SK-N-DZ (cell line): ENCODE measurements at regions not wholly inside any gene's neighbourhood (a gene's known extent, or its start where the extent isn't known, plus 50 kb on each side); places are given as distances from the start of the nearest gene placed in this dataset.

Source experiments
- DNase-seq: peaks from one replicate; pipeline ENCODE4 v3.0.0-alpha.2; 2015; ENCODE audit warnings: low spot score

DNA sequence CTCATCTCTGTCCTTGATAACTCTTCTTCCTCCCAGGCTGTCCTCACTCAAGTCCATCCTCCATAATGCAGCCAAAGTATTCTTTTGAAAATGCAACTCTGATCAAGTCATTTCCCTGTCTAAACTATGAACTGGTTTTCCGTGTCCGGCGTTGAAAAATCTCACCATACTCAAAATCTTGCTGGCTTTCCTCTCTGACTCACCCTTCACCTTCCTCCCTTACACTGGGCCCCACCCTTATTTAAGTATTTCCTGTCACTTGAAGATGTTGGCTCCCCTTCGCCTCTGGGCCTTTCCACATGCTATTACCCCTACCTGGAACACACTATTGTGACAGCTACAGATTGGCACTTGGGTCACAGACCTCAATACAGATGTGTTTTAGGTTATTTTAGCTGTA, 515.6 kb downstream of the INHBA start:
- no peak for DNase-seq

DNA sequence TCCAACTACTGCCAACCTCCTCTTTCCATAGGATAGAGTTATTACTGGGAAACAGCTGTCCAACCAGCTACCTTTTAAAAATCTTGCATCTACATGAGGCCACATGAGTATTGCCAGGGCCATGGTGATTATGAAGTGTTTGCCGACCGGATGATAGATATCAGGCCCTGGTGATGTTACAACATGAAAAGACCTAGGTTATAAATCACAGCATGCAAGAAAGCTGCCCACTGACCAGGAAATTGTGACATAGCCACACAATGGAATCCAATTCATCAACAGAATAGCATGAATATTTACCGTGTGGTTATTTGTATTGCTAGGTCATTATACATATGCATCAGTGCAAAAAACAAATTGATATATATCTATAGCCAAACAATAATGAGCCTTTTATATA, 517.0 kb downstream of the INHBA start:
- no peak for DNase-seq

DNA sequence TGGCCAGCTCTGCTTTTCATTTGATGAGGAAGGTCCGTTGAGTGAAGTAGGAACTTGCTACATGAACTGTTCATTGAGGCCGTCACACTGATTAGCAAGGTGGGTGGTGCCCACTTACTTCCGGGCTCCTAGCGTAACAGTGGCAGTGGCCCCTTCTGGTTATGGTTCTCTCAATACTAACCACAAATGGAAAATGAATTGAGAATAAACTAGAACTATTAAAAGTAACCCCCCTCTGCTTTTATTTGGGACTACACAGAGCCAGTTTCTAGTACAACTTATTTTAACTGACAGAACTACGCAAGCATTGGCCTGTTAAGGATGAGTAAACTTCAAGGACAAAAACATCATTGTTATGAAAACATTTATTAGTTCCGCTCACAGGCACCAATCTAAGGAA, 519.1 kb downstream of the INHBA start:
- no peak for DNase-seq

DNA sequence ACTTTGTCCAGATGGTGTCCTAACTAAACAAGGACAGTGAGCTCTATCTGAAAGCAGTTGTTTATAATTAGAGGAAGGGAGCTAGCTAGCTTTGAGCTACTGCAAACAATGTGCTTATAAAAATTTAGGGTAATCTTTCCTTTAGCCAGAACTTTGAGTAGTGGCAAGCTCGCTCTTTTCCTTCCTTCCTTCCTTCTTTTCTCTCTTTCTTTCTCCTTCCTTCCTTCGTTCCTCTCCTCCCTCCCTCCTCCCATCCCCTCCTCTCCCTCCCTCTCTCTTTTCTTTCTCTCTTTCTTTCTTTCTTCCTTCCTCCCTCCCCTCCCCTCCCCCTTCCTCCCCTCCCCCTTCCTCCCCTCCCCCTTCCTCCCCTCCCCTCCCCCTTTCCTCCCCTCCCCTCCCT, 520.1 kb downstream of the INHBA start:
- no peak for DNase-seq

DNA sequence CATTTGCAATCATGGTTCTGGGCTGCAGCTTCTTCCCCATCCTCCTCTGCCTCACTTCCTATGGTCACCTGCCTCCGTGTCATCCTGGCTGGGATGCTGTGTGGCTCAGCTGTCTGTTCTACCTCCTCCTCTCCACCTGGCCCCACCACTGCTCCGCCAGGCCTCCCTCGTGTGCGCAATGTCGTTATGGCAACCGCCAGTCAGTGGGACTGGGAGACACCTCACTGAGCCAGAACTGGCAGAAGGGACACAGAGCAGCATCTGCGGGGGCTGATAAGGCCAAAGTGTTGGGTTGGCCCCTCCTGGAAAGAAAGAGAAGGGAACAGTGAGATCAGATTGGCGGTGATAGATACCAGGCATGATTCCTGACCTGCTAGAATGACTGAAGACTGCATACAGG, 527.5 kb downstream of the INHBA start:
- peak; percentile 96 for DNase-seq

DNA sequence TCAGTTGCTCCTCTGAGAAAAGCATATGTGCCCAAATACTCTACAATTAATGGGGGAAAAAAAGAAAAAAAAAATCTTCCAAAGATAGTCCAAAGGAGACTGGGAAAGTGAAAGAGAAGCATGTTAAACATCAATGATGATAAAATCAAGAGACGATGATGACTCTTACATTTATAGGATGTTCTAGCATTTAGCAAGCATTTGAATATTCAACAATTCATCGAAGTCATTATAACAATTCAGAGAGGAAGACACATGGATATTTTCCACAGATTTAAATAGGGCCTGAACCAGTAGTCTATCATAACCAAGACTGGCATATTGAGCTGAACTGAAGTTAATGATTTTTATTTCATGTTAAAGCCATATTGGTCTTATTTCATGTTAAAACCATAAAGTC, 528.4 kb downstream of the INHBA start:
- DNase-seq = no peak

DNA sequence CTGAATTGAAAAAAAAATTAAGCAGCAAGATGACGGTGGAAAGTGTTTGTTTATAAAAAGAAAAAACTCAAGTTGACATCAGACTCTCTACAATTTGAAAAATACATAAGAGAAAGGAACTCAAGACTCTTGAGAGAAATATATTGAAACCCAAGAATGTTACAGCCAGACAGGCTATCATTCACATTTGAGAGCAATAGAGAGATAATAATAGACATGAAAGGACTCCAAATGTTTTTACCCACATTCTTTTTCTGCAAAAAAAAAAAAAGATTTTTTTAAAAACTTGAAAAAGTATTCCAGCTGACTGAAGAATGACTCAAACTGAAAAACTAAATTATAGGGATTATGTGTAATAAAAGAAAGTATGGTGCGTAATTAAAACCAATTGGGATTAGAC, 532.4 kb downstream of the INHBA start:
- no peak for DNase-seq

DNA sequence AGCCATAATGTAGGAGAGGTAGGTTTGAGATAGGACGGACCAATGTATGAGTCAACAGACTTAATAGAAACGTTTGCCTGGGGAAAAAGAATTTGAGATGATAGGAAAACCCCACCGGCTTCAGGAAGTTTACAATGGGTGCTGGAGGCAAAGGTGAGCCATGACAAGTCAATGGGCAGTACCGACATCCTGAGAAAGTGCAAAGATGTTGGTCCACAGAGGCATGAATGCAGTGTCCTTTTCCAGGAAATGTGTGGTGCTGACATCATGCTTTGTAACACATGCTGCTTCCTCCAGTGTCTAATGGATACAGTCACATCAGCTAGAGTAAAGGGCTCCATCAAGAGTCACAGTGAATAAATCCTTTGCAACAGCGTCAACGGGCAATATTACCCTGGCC, 533.6 kb downstream of the INHBA start:
- no peak for DNase-seq

DNA sequence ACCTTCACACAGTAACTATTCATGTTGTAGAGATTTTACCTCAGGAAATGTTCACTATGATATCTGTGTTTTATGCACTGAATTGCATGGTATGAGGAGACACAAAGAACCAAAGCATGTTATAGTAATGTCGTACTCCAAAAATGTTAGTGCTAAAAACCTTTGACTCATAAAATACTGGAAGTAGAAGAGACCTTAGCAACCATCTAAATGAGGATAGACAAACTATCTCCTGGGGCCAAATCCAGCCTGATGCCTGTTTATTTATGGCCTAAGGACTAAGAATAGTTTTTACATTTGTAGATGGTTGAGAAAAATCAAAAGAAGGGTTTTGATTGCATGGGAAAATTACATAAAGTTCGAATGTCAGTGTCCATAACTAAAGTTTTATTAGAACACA, 535.1 kb downstream of the INHBA start:
- no peak for DNase-seq

DNA sequence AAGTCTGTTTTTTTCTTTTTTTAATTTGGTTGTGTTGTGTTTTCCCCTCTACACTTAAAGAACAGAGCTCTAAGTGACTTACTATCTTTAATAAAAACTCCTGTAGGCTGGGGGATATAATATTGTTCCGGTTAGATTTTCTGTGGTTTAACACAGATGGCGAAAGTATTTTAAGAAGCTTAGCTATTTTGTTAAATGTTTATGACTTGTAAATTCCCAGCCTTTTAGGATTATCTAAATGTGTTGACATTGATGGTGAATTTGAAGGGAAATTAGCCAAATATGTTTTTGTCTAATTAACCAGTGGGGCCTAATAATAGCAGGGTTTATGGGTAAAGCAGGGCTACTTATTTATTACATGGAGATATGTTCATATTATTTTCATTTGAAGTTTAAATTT, 538.5 kb downstream of the INHBA start:
- no peak for DNase-seq

DNA sequence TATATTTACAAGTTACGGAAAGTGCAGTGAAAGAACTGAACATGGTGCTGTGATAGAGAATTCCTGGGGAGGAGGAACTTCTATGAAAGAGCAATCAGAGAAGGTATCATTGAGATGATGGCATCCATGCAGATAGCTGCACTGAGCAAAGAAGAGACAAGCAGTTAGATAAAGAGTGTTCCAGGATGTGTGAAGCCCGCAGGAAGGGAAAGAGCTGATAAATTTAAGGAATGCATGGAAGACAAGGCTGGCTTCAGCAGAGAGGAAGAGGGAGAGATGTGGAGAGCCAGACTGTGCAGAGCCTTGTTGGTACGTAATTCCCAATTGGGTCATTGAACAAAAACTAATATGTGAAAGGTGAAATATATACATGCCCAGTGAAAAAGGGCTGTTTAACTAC, 538.9 kb downstream of the INHBA start:
- no peak for DNase-seq

DNA sequence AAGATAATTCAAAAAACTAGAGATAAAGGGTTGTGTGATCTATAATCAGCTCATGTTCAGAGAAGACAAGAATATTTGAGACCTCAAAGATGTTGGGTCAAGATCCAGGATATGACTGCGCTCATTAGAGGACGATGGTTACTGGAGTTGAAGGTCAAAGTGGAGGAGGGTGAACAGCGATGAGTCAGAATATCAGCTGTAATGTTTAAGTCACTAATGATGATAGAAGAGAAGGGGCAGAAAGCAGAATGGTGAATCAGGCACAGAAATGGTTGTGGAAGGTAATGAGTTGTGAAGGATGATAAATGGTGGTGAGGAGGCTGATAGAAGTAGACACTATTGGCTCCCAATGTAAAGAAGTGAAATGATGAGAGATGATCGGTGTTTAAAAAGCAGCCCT, 540.3 kb downstream of the INHBA start:
- DNase-seq = no peak

DNA sequence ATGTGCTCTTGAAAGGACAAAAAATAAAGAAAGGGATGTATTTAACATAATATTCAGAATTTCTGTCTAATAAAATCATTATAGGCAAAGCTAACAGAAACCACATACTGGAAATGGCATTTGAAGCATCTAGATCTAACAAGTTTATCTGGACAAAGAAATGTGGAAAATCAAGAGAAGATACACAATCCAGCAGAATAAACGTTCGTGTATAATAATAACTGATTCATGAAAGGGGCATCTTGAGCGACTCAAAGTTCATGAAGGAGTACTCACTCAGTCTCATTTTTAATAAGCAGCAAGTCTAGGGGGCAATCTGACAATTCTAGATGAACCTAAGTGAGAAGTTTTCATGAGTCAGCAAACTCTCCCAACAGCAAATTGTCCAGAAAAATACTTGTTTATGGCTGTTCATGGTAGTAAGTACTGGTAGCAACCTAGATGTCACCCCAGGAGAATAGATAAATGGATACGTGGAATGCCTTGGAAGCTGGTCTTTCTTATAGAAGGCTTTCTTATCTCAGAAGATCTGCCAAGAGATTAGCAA, 541.8 kb downstream of the INHBA start:
- no peak for DNase-seq

DNA sequence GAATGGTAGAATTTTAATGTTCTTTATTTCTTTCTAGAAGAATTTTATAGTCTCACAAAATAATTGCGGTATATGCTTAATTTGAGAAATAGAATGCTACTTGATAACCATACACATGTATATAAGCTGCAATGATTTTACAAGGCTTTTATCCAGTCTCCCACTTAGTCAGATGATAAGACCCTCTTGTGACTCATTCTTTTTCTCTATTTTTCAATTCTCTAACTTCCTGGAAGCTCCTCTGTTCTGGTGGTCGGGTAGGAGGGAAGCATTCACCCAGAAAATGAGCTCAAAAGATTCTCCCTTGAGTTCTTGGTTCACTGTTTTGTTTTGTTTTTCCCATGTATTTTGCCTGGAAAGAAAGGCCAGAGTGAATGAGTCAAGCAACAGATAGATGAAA, 546.6 kb downstream of the INHBA start:
- DNase-seq = no peak

DNA sequence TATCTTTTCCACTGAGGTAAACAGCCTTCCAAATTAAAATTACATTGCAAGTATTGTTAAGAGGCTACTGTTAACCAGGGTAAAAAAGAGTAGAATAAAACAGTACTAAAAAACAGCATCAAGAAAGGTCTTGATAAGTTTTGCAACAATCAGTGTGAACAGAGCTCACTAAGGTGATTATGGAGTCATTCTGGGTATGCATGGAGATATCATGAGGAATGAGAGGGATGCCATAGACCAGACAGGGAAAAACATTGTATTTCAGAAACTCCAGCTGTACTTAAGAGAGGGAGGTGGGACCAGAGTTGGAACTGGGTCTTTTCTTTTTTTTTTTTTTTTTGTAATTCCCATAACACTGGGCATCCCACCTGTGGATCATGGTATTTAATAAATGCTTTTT, 549.6 kb downstream of the INHBA start:
- no peak for DNase-seq

DNA sequence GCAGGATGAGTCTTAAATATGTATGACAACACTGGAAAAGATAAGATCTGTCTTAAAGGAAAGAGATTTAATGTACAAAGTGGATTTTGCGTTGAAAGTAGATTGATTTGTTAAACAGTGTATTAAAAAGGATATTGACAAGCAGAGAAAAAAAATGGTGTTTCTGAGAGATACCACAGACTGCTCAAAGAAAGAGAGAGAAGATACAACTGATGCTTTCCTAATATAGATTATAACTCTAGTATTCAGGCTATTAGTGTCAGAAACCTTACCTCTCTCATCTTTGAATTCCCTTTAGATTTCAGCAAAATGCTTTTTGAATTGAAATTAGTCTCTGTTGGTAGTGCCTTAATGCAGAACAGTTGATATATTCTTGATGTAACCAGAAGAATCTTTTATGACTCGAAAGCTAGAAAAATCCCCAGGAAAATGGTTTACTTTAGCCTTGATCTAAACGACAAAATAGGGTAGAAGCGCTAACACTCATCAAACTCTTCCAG, 550.7 kb downstream of the INHBA start:
- DNase-seq = no peak

DNA sequence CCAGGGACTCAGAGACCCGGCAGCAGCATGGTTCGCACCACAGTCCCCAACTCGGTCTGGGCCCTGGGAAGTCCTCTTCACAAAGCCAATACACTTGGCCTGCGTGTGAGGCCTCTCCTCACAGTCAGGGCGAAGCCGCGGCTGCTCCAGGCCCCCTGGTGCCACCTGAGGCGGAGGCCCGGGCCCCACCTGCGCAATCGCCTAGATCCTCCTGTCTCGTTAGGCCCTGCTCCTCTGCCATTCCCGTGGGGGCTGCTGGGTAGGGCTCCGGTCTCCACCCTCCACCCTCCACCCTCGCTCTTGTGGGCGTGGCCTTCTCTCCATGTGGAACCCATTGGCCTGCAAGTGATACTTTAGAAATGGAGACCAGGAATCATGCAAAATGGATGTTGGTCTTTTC, 553.3 kb downstream of the INHBA start:
- no peak for DNase-seq

DNA sequence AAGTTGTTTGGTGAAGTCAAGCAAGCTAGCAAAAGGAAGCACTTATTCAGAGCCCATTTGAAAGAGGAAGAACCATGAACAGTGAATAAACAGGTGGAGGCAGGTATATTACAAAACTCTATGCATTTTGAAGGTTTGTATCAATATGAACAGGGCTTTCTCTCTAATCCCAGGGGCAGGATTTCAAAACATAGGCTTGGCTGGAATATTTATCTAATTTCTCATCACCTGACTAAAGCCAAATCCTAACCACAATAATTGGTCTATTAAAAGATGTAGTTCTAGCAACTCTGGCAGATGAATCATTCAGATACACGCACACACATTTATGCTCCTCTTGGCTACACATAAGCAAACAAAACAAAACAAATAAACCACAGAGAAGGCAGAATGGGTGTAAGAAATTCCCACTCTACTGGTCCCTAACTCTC, 554.4 kb downstream of the INHBA start:
- DNase-seq = no peak

DNA sequence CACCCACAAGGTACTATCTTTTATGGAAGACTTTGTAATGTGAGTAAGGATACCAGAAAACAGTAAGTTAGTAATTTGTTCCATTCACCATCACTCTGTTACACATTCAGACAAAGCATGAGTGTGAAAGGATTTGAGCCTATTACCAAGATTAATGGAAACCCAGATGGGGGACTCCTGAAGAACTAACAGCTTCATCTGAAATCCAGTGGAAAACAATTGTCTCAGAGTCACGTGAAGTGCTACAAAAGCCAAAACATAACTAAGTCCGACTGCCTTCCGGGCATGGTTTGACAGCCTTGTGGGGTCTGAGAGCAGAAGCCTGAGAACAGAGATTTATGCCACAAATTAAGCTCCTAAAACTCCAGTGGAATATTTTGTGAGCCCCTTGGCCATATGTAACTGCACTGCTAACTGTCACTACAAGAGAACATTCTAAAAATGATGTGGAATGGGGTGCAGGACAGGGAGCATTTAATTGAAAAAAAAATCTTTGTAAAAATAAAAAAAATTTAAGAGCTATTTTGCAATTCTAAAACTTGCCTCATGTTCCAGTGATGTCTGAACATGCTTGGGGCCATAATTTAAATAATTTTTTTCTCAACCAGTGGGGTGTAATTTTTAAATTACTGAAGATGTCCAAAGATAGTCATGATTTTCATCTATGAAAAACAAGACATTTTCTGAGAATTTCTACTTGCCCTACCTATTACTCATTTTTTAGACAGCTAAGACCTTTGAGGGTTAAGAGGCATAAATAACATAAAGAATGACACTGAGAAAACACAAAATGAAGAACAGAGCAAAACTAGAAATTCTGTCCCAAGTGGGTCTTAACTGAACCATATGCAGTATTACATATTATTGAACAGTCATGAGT, 555.0 kb downstream of the INHBA start:
- no peak for DNase-seq

DNA sequence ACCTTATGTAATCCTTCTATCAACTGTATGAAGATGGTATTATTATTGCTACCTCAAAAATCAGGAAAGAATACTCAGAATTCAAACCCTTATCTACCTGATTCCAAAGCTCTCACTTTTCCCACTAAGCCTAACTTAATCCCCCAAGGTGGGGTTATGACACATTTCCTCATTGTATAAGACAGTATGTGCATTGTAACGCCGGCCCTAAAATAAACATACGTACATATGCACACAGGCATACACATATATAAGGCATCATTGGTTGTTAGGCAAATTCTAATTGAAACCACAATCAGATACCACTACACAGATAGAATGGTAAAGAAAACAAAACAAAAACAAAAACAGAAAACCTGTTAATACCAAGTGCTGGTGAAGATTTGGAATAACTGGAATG, 556.5 kb downstream of the INHBA start:
- DNase-seq = no peak

DNA sequence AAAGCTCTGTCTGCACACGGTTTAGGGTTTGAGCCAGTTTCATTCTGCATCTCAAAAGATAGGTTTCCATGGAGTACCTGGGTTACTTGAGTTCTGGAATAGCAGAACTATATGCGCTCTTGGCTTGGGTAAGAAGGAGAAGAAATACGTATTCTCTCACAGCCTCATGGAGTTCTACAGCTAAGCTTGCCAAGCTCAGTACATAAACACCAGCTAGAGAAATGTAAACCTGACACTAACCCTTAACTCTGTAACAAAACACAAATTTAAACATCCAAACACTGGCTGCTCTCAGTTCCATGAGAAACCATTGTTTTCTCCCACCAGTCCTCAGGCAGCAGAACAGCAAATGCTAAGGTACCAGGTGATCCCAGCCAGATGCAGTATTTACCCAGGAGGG, 557.2 kb downstream of the INHBA start:
- no peak for DNase-seq

DNA sequence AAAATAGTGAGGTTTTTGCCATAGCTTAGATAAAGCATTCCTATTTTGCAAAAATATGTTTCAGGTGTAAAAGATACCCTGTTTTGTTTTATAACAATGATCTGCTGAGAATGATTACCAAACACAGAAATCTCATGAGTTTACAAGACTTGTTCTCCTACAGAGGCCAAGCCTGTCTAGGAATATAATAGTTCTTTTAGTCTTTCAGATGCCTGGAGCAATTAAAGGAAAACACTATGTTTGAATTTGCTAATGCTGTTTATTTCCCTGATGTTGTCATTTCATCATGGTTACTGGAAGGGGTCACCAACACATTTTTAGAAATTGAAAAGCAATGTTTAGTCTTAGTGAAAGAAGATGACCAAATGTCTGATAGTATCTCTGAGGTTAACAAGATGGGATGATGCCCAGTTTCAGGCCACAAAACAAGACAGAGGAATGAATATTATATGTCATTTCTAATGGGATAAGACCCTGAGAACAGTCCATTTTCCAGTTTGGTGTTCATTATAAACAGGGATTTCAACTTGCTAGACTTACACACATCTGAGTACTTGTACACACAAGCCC, 559.9 kb downstream of the INHBA start:
- no peak for DNase-seq

DNA sequence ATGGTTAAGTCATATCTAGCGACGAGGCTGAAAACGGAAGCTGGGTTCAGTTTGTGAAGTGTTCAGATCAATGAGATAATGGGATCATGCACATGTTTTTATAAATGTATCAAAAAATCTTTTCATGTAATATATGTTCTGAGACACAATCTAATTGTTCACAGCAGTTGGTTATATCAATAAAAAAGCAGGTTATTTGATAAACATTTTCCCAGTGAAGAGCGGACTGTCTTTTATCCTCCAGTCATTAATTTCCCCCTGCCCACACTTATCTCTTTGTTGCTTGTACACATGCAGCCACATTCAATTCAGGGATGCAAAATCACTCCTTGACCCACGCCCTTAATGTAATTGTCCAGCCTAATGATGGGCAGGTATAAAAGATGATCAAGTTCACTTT, 563.1 kb downstream of the INHBA start:
- peak; percentile 38 for DNase-seq
